PFSK-1 (cell line): ENCODE measurements at regions not wholly inside any gene's neighbourhood (a gene's known extent, or its start where the extent isn't known, plus 50 kb on each side); places are given as distances from the start of the nearest gene placed in this dataset.

Experiments used
- FOXP2 ChIP-seq: optimal IDR thresholded peaks from 2 replicates; pipeline ENCODE3; 2011; ENCODE audit warnings: borderline replicate concordance, control low read depth, inconsistent platforms; ENCODE audit not compliant: insufficient read depth; ENCODE audit errors: extremely low read length, extremely low read depth
- POLR2AphosphoS5 ChIP-seq: IDR thresholded peaks from 2 replicates; pipeline ENCODE4 v1.6.1; 2012; ENCODE audit warnings: low read depth, mild to moderate bottlenecking, control low read depth, low read length, moderate library complexity
- REST ChIP-seq, 2 experiments: IDR thresholded peaks; 2 replicates each; pipeline versions ENCODE4 v1.6.1 to v1.8.0; 2011 to 2012; ENCODE audit warnings: low read depth in 2 of 2, low read length in 2 of 2, control low read depth in 1 of 2, inconsistent platforms in 1 of 2, mild to moderate bottlenecking in 1 of 2, moderate library complexity in 1 of 2; ENCODE audit not compliant: insufficient read depth in 1 of 2
- SIN3A ChIP-seq: IDR thresholded peaks from 2 replicates; pipeline ENCODE4 v1.6.1; 2012; ENCODE audit warnings: mild to moderate bottlenecking, low read length, moderate library complexity, borderline replicate concordance; ENCODE audit not compliant: insufficient read depth
- TAF1 ChIP-seq: IDR thresholded peaks from 2 replicates; pipeline ENCODE4 v1.6.1; 2012; ENCODE audit warnings: low read length, control low read depth, borderline replicate concordance; ENCODE audit not compliant: insufficient read depth

- TF ChIP-seq SIN3A = no peak
- TF ChIP-seq FOXP2 = no peak
- no peak for TF ChIP-seq REST (IDR thresholded peaks at IDR 0.05; ENCODE audit: insufficient read depth in 1 of 2, low read depth in 2 of 2, low read length in 2 of 2)
- TF ChIP-seq POLR2AphosphoS5 = no peak
- no peak for TF ChIP-seq TAF1
Measured at GRCh38 chr18:64592246-64592645, 443.4 kb upstream of the LINC00305 start.

- TF ChIP-seq SIN3A = no peak
- no peak for TF ChIP-seq REST (IDR thresholded peaks at IDR 0.05; ENCODE audit: insufficient read depth in 1 of 2, low read depth in 2 of 2, low read length in 2 of 2)
- TF ChIP-seq TAF1 = no peak
- TF ChIP-seq POLR2AphosphoS5 = no peak
- TF ChIP-seq FOXP2 = no peak
Measured at GRCh38 chr18:64589000-64589399, 440.1 kb upstream of the LINC00305 start.

- TF ChIP-seq TAF1 = no peak
- TF ChIP-seq FOXP2 = no peak
- TF ChIP-seq REST (IDR thresholded peaks at IDR 0.05; ENCODE audit: insufficient read depth in 1 of 2, low read depth in 2 of 2, low read length in 2 of 2) = no peak
- TF ChIP-seq SIN3A = no peak
- TF ChIP-seq POLR2AphosphoS5 = no peak
Measured at GRCh38 chr18:64566456-64566855, 417.6 kb upstream of the LINC00305 start.

GRCh38 chr18:64562651-64563050 lies 413.8 kb upstream of the LINC00305 start:
- TF ChIP-seq FOXP2 (no peak), SIN3A (no peak), TAF1 (no peak), POLR2AphosphoS5 (no peak), REST (IDR thresholded peaks at IDR 0.05; ENCODE audit: insufficient read depth in 1 of 2, low read depth in 2 of 2, low read length in 2 of 2) (no peak)

GRCh38 chr18:64546451-64546850 lies 397.6 kb upstream of the LINC00305 start:
- TF ChIP-seq REST (IDR thresholded peaks at IDR 0.05; ENCODE audit: insufficient read depth in 1 of 2, low read depth in 2 of 2, low read length in 2 of 2) = no peak
- TF ChIP-seq POLR2AphosphoS5 = no peak
- TF ChIP-seq FOXP2 = no peak
- TF ChIP-seq TAF1 = no peak
- TF ChIP-seq SIN3A = no peak
